Endothelial cell (in vitro differentiated cells): ENCODE measurements at regions not wholly inside any gene's neighbourhood (a gene's known extent, or its start where the extent isn't known, plus 50 kb on each side); places are given as distances from the start of the nearest gene placed in this dataset.

Source experiments
- DNase-seq: peaks from one replicate; pipeline ENCODE4 v3.0.0; 2021; ENCODE audit warnings: low spot score
- H3K27ac Mint-ChIP-seq: one replicate; pipeline ENCODE4 v1.8.0; 2021; ENCODE audit warnings: mixed read lengths, inconsistent platforms; ENCODE audit not compliant: unreplicated experiment
- H3K27me3 Mint-ChIP-seq: one replicate; pipeline ENCODE4 v1.8.0; 2021; ENCODE audit warnings: mild to moderate bottlenecking, moderate library complexity, mixed read lengths, inconsistent platforms; ENCODE audit not compliant: unreplicated experiment
- H3K36me3 Mint-ChIP-seq: one replicate; pipeline ENCODE4 v1.8.0; 2021; ENCODE audit warnings: mild to moderate bottlenecking, low read depth, mixed read lengths, inconsistent platforms; ENCODE audit not compliant: unreplicated experiment
- H3K4me1 Mint-ChIP-seq: one replicate; pipeline ENCODE4 v1.8.0; 2021; ENCODE audit warnings: mild to moderate bottlenecking, mixed read lengths, inconsistent platforms; ENCODE audit not compliant: unreplicated experiment
- H3K4me3 Mint-ChIP-seq: one replicate; pipeline ENCODE4 v1.8.0; 2021; ENCODE audit warnings: mild to moderate bottlenecking, mixed read lengths, inconsistent platforms; ENCODE audit not compliant: unreplicated experiment
- H3K9me3 Mint-ChIP-seq: one replicate; pipeline ENCODE4 v1.8.0; 2021; ENCODE audit warnings: mixed read lengths, inconsistent platforms; ENCODE audit not compliant: unreplicated experiment
- CTCF ChIP-seq: fragments of 200-600 bp; sonication (generic); IDR thresholded peaks from one replicate; pipeline ENCODE4 v1.5.0; 2021; ENCODE audit warnings: antibody characterized with exemption; ENCODE audit not compliant: unreplicated experiment

- no peak for TF ChIP-seq CTCF
- DNase-seq, result no peak
- H3K4me1 Mint-ChIP-seq, result no peaks in the 10 kb centered on the region
- H3K9me3 Mint-ChIP-seq, result no peaks in the 10 kb centered on the region
- H3K4me3 Mint-ChIP-seq, result no peak overlapping the region
- peaks cover 4% of the 10 kb centered on the region for H3K27me3 Mint-ChIP-seq
- no peak overlapping the region for H3K27ac Mint-ChIP-seq
- H3K36me3 Mint-ChIP-seq, result no peaks in the 10 kb centered on the region
These were observed 174.7 kb downstream of the LPIN1 start for GRCh38 chr2:11920993-11921583.

- TF ChIP-seq CTCF, result no peak
- Mint-ChIP-seq H3K27ac (no peak overlapping the region), H3K27me3 (peaks cover 4% of the 10 kb centered on the region), H3K36me3 (no peaks in the 10 kb centered on the region), H3K9me3 (no peaks in the 10 kb centered on the region), H3K4me3 (no peak overlapping the region), H3K4me1 (no peaks in the 10 kb centered on the region)
- DNase-seq, result no peak
These were observed 175.9 kb downstream of the LPIN1 start for GRCh38 chr2:11922294-11922693.

- TF ChIP-seq CTCF, result no peak
- no peaks in the 10 kb centered on the region for H3K4me1 Mint-ChIP-seq
- H3K36me3 Mint-ChIP-seq, result no peaks in the 10 kb centered on the region
- no peaks in the 10 kb centered on the region for H3K9me3 Mint-ChIP-seq
- no peak overlapping the region for H3K27ac Mint-ChIP-seq
- DNase-seq, result no peak
- no peak overlapping the region for H3K4me3 Mint-ChIP-seq
- H3K27me3 Mint-ChIP-seq, result peaks cover 4% of the 10 kb centered on the region
These were observed 177.5 kb downstream of the LPIN1 start for GRCh38 chr2:11923935-11924334.

- no peaks in the 10 kb centered on the region for H3K4me1 Mint-ChIP-seq
- peaks cover 4% of the 10 kb centered on the region for H3K27me3 Mint-ChIP-seq
- no peak for DNase-seq
- H3K36me3 Mint-ChIP-seq, result no peaks in the 10 kb centered on the region
- no peaks in the 10 kb centered on the region for H3K9me3 Mint-ChIP-seq
- TF ChIP-seq CTCF, result no peak
- H3K27ac Mint-ChIP-seq, result no peak overlapping the region
- H3K4me3 Mint-ChIP-seq, result no peak overlapping the region
These were observed 179.0 kb downstream of the LPIN1 start for GRCh38 chr2:11925295-11926066.

- Mint-ChIP-seq H3K36me3 (no peaks in the 10 kb centered on the region), H3K9me3 (no peaks in the 10 kb centered on the region), H3K27me3 (no peaks in the 10 kb centered on the region), H3K27ac (no peak overlapping the region), H3K4me1 (no peaks in the 10 kb centered on the region), H3K4me3 (no peak overlapping the region)
- no peak for DNase-seq
- TF ChIP-seq CTCF, result no peak
These were observed 183.9 kb downstream of the LPIN1 start for GRCh38 chr2:11930211-11930761.
